Thyroid gland (tissue), 4 donors: ENCODE measurements at regions not wholly inside any gene's neighbourhood (a gene's known extent, or its start where the extent isn't known, plus 50 kb on each side); places are given as distances from the start of the nearest gene placed in this dataset.
"Not testable (repeated sequence)": the region's sequence is repeated elsewhere in the genome, so short reads cannot be mapped to it uniquely, and the experiment has no call there.

Source experiments
- DNase-seq, 2 donors: peaks; one replicate each; pipeline ENCODE4 v3.0.0-alpha.2; 2019
- H3K27ac ChIP-seq, 3 donors: fragments of 200-600 bp; sonication (generic); 1 replicate in 2 of 3; 2 replicates in 1 of 3; pipeline ENCODE4 v1.5.1; 2016 to 2019; ENCODE audit warnings: mild to moderate bottlenecking in 1 of 3, moderate library complexity in 1 of 3
- H3K27me3 ChIP-seq: fragments of 200-600 bp; sonication (generic); one replicate; pipeline ENCODE4 v1.5.1; 2019
- H3K36me3 ChIP-seq, 2 donors: fragments of 200-600 bp; sonication (generic); one replicate each; pipeline ENCODE4 v1.5.1; 2016 to 2019
- H3K4me1 ChIP-seq, 2 donors: fragments of 200-600 bp; sonication (generic); one replicate each; pipeline ENCODE4 v1.5.1; 2017 to 2019
- H3K4me3 ChIP-seq, 3 donors: fragments of 200-600 bp; sonication (generic); replicated peaks in 1 of 3; 1 replicate in 2 of 3; 2 replicates in 1 of 3; pipeline ENCODE4 v1.5.1; 2016; ENCODE audit warnings: mild to moderate bottlenecking in 1 of 3
- H3K9me3 ChIP-seq: fragments of 200-600 bp; sonication (generic); one replicate; pipeline ENCODE4 v1.5.1; 2017
- CTCF ChIP-seq, 6 experiments: fragments of 200-600 bp in 3 of 6; fragments of 450-650 bp in 3 of 6; sonication (generic) in 3 of 6; IDR thresholded peaks; one replicate each; pipeline ENCODE4 v1.5.1; 2016 to 2019; ENCODE audit warnings: antibody characterized with exemption in 6 of 6, mild to moderate bottlenecking in 2 of 6, inconsistent platforms in 1 of 6, moderate library complexity in 1 of 6
- POLR2A ChIP-seq, 2 donors: fragments of 450-650 bp; IDR thresholded peaks; one replicate each; pipeline ENCODE4 v1.6.1; 2017; ENCODE audit warnings: antibody characterized with exemption in 2 of 2, mild to moderate bottlenecking in 2 of 2, moderate library complexity in 1 of 2
- WGBS, 2 donors: methylation state at CpG; one replicate each; pipeline ENCODE4 v1.1.5; 2017; 5-methylcytosine and 5-hydroxymethylcytosine counted together
- intact Hi-C: fragments of 100-400 bp; cut with DNase I; formaldehyde crosslinking; loops from one replicate; pipeline ENCODE4 v1.15.1; 2023

GRCh38 chr12:4829161-4829792, 80.4 kb upstream of the KCNA1 start:
- 76 to 79% methylated on average over 7 of the region's 7 CpGs for WGBS, 2 donors
- H3K27me3 ChIP-seq: no peaks in the 10 kb centered on the region
- H3K36me3 ChIP-seq: no peaks in the 10 kb centered on the region
- DNase-seq: no peak
- intact Hi-C loops: no loop called here
- TF ChIP-seq POLR2A (IDR thresholded peaks at IDR 0.05): no peak
- no peak for TF ChIP-seq CTCF (IDR thresholded peaks at IDR 0.05)
- H3K27ac ChIP-seq: no peak overlapping the region
- no peaks in the 10 kb centered on the region for H3K4me1 ChIP-seq
- no peak overlapping the region for H3K4me3 ChIP-seq
- no peaks in the 10 kb centered on the region for H3K9me3 ChIP-seq

GRCh38 chr12:4829793-4830162, 79.9 kb upstream of the KCNA1 start:
- Histone ChIP-seq H3K9me3 (no peaks in the 10 kb centered on the region), H3K4me3 (no peak overlapping the region), H3K36me3 (no peaks in the 10 kb centered on the region), H3K27me3 (no peaks in the 10 kb centered on the region), H3K4me1 (no peaks in the 10 kb centered on the region), H3K27ac (no peak overlapping the region)
- intact Hi-C loops: no loop called here
- DNase-seq: no peak
- TF ChIP-seq CTCF (IDR thresholded peaks at IDR 0.05): no peak
- TF ChIP-seq POLR2A (IDR thresholded peaks at IDR 0.05): no peak
- WGBS, 2 donors: 63 to 73% methylated on average over 6 of the region's 6 CpGs

- no peak for DNase-seq
- TF ChIP-seq POLR2A (IDR thresholded peaks at IDR 0.05): no peak
- TF ChIP-seq CTCF (IDR thresholded peaks at IDR 0.05): no peak
- no peaks in the 10 kb centered on the region for H3K4me1 ChIP-seq
Observed at GRCh38 chr12:4830556-4831210, 79.0 kb upstream of the KCNA1 start.

GRCh38 chr12:4833053-4833452, 76.7 kb upstream of the KCNA1 start:
- Histone ChIP-seq H3K4me3 (no peak overlapping the region), H3K36me3 (no peaks in the 10 kb centered on the region), H3K4me1 (no peaks in the 10 kb centered on the region), H3K27ac (no peak overlapping the region), H3K27me3 (no peaks in the 10 kb centered on the region), H3K9me3 (no peaks in the 10 kb centered on the region)
- no peak for DNase-seq
- intact Hi-C loops: no loop called here
- WGBS, 2 donors: 88 to 91% methylated on average over 3 of the region's 3 CpGs
- no peak for TF ChIP-seq POLR2A (IDR thresholded peaks at IDR 0.05)
- no peak for TF ChIP-seq CTCF (IDR thresholded peaks at IDR 0.05)

More at GRCh38 chr12:4830556-4831210, 79.0 kb upstream of the KCNA1 start:
- Histone ChIP-seq H3K36me3 (no peaks in the 10 kb centered on the region), H3K27ac (no peak overlapping the region), H3K9me3 (no peaks in the 10 kb centered on the region), H3K4me3 (no peak overlapping the region), H3K27me3 (no peaks in the 10 kb centered on the region)
- intact Hi-C loops: no loop called here
- 39 to 40% methylated on average over 13 to 18 of the region's 18 CpGs for WGBS, 2 donors

- intact Hi-C loops: no loop called here
- DNase-seq: no peak
- Histone ChIP-seq H3K9me3 (no peaks in the 10 kb centered on the region), H3K27me3 (no peaks in the 10 kb centered on the region), H3K36me3 (no peaks in the 10 kb centered on the region), H3K4me3 (no peak overlapping the region), H3K27ac (no peak overlapping the region), H3K4me1 (no peaks in the 10 kb centered on the region)
- TF ChIP-seq POLR2A (IDR thresholded peaks at IDR 0.05) (no peak), CTCF (IDR thresholded peaks at IDR 0.05) (no peak)
- WGBS, 2 donors: 84 to 93% methylated on average over 3 of the region's 3 CpGs
Observed at GRCh38 chr12:4833524-4833923, 76.2 kb upstream of the KCNA1 start.

GRCh38 chr12:4842401-4842800, 67.3 kb upstream of the KCNA1 start:
- H3K4me1 ChIP-seq, H3K27ac ChIP-seq, H3K9me3 ChIP-seq, H3K36me3 ChIP-seq, intact Hi-C loops, H3K27me3 ChIP-seq, DNase-seq, H3K4me3 ChIP-seq: not testable (repeated sequence)
- 87 to 93% methylated on average over 3 of the region's 3 CpGs for WGBS, 2 donors
